ENCODE measurements at regions not wholly inside any gene's neighbourhood (a gene's known extent, or its start where the extent isn't known, plus 50 kb on each side); places are given as distances from the start of the nearest gene placed in this dataset.

- peaks cover 0 to 26% (median 9%) of the 10 kb centered on the region in 8 donors for H3K9me3 ChIP-seq
- TF ChIP-seq POLR2AphosphoS5 (IDR thresholded peaks at IDR 0.05) (no peak), POLR2A (IDR thresholded peaks at IDR 0.05) (no peak), CTCF (IDR thresholded peaks at IDR 0.05 in 8 of 11, conservative IDR thresholded peaks at IDR 0.05 in 3 of 11) (no peak)
- no peaks in the 10 kb centered on the region for H3K36me3 ChIP-seq
- no peak for DNase-seq
- 74 to 82% (median 77%) methylated on average over 6 of the region's 6 CpGs for WGBS, 5 donors
- no peak overlapping the region for H3K4me3 ChIP-seq
- H3K27ac ChIP-seq = no peak overlapping the region
- H3K4me1 ChIP-seq = no peaks in the 10 kb centered on the region
- intact Hi-C loops (cut with DNase I; ENCODE audit: low total_unique reads) = no loop called here
- peaks cover 0 to 5% (median 0%) of the 10 kb centered on the region in 7 donors for H3K27me3 ChIP-seq (replicated peaks in 1 of 7)
Observed at GRCh38 chr16:5561800-5562199, 464.2 kb upstream of the EEF2KMT start.

GRCh38 chr16:5560084-5560483 is 462.5 kb upstream of the EEF2KMT start:
- H3K27me3 ChIP-seq (replicated peaks in 1 of 7) = peaks cover 0 to 5% (median 0%) of the 10 kb centered on the region in 7 donors
- WGBS, 5 donors = 47 to 67% (median 62%) methylated on average over 2 of the region's 2 CpGs
- intact Hi-C loops (cut with DNase I; ENCODE audit: low total_unique reads) = no loop called here
- peaks cover 0 to 26% (median 9%) of the 10 kb centered on the region in 8 donors for H3K9me3 ChIP-seq
- TF ChIP-seq POLR2A (IDR thresholded peaks at IDR 0.05) (no peak), CTCF (IDR thresholded peaks at IDR 0.05 in 8 of 11, conservative IDR thresholded peaks at IDR 0.05 in 3 of 11) (no peak), POLR2AphosphoS5 (IDR thresholded peaks at IDR 0.05) (no peak)
- no peaks in the 10 kb centered on the region for H3K36me3 ChIP-seq
- no peak overlapping the region for H3K27ac ChIP-seq
- H3K4me1 ChIP-seq = no peaks in the 10 kb centered on the region
- no peak for DNase-seq
- no peak overlapping the region for H3K4me3 ChIP-seq

GRCh38 chr16:5557966-5558365 is 460.4 kb upstream of the EEF2KMT start:
- no peak overlapping the region for H3K27ac ChIP-seq
- H3K27me3 ChIP-seq (replicated peaks in 1 of 7) = no peaks in the 10 kb centered on the region
- H3K4me1 ChIP-seq = no peaks in the 10 kb centered on the region
- H3K9me3 ChIP-seq = peaks cover 0 to 26% (median 9%) of the 10 kb centered on the region in 8 donors
- intact Hi-C loops (cut with DNase I; ENCODE audit: low total_unique reads) = no loop called here
- no peak for DNase-seq
- 65 to 87% (median 77%) methylated on average over 7 to 9 of the region's 9 CpGs for WGBS, 5 donors
- H3K36me3 ChIP-seq = no peaks in the 10 kb centered on the region
- TF ChIP-seq CTCF (IDR thresholded peaks at IDR 0.05 in 8 of 11, conservative IDR thresholded peaks at IDR 0.05 in 3 of 11) = no peak
- no peak for TF ChIP-seq POLR2AphosphoS5 (IDR thresholded peaks at IDR 0.05)
- no peak for TF ChIP-seq POLR2A (IDR thresholded peaks at IDR 0.05)
- no peak overlapping the region for H3K4me3 ChIP-seq

GRCh38 chr16:5557448-5557847 is 459.9 kb upstream of the EEF2KMT start:
- Histone ChIP-seq H3K27me3 (replicated peaks in 1 of 7) (no peaks in the 10 kb centered on the region), H3K36me3 (no peaks in the 10 kb centered on the region), H3K27ac (no peak overlapping the region), H3K4me1 (no peaks in the 10 kb centered on the region), H3K4me3 (no peak overlapping the region), H3K9me3 (peaks cover 0 to 28% (median 9%) of the 10 kb centered on the region in 8 donors)
- intact Hi-C loops (cut with DNase I; ENCODE audit: low total_unique reads) = no loop called here
- WGBS, 5 donors = 86 to 93% (median 91%) methylated on average over 3 of the region's 3 CpGs
- DNase-seq = no peak
- TF ChIP-seq POLR2AphosphoS5 (IDR thresholded peaks at IDR 0.05) = no peak
- TF ChIP-seq POLR2A (IDR thresholded peaks at IDR 0.05) = no peak
- TF ChIP-seq CTCF (IDR thresholded peaks at IDR 0.05 in 8 of 11, conservative IDR thresholded peaks at IDR 0.05 in 3 of 11) = no peak
